Ovary (tissue), 7 donors: ENCODE measurements at regions not wholly inside any gene's neighbourhood (a gene's known extent, or its start where the extent isn't known, plus 50 kb on each side); places are given as distances from the start of the nearest gene placed in this dataset.
"Not testable (repeated sequence)": the region's sequence is repeated elsewhere in the genome, so short reads cannot be mapped to it uniquely, and the experiment has no call there.

Source experiments
- DNase-seq, 5 donors: peaks; one replicate each; pipeline ENCODE4 v3.0.0-alpha.2; 2019 to 2020
- H3K27ac ChIP-seq, 2 donors: fragments of 200-600 bp; one replicate each; pipeline versions ENCODE4 v1.5.1 to v1.8.0; 2019 to 2022
- H3K27me3 ChIP-seq: fragments of 200-600 bp; one replicate; pipeline ENCODE4 v1.8.0; 2022
- H3K36me3 ChIP-seq: fragments of 200-600 bp; sonication (generic); one replicate; pipeline ENCODE4 v1.5.1; 2019
- H3K4me1 ChIP-seq: one replicate; pipeline ENCODE4 v1.8.1; 2013; ENCODE audit warnings: mild to moderate bottlenecking, moderate library complexity; ENCODE audit not compliant: insufficient read depth
- H3K4me3 ChIP-seq: fragments of 200-600 bp; sonication (generic); one replicate; pipeline ENCODE4 v1.5.1; 2017
- H3K9me3 ChIP-seq, 2 donors: fragments of 200-600 bp in 1 of 2; sonication (generic) in 1 of 2; one replicate each; pipeline versions ENCODE4 v1.5.1 to v1.8.1; 2013 to 2019; ENCODE audit warnings: mild to moderate bottlenecking in 1 of 2, moderate library complexity in 1 of 2
- WGBS, 3 donors: extraction: QIAGEN DNeasy Blood & Tissue Kit in 1 of 3; methylation state at CpG; one replicate each; pipeline versions ENCODE4 v1.1.5 to v1.1.7; 2013 to 2017; 5-methylcytosine and 5-hydroxymethylcytosine counted together
- intact Hi-C, 4 donors: fragments of 100-400 bp; cut with DNase I; formaldehyde crosslinking; loops; one replicate each; pipeline versions ENCODE4 v1.11.0 to v1.15.1; 2022 to 2023
- donor health status: DM: no; HTN: no; CAD: no; lungs with moderate emphysema.
- donor health status: DM: no; HTN: no; CAD: no.
- donor health status: Bipolar disorder and iron deficiency.
- donor health status: DM: no; HTN: no; CAD: no.
- donor health status: DM: yes; HTN: yes; CAD: no.

DNA sequence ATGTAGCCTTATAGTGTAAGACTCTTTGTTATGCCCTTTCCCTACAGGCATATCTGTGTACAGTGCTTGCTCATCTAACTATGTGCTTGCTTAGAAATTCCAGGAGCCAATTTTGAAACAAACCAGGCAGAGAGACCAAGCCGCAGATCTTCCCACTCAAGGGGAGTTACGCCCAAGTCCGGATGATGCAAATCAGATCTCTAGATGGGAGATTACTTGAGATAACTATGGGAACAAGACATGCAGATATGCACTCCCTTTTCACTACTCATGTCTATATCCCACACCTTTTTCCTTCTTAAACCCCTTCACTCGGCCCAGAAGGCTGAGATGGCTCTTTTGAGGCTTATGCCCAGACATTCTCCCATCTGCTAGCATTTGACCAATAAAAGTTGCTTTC is 179.7 kb upstream of the ZNF658 start:
- intact Hi-C loops, result not testable (repeated sequence)
- no CpG with 5 or more reads among the region's 4 CpGs for WGBS, 3 donors

DNA sequence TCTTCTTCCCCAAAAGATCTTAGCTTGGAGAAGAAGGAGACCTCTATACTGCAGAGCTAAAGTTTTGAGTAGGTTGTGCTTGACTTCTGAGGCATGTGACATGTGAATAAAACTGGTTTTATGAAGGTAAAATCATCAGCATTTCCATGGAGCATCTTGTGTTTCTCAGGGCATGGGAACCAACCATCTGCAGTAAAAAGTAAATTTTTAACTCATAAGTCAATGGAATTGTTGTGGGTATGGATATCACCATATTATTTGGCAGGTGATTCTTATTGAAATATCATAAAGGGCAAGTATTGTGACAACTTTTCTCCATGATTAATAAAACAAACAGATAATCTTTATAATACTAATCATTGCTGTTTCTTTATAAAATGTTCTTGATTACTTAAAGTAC is 173.0 kb upstream of the ZNF658 start:
- H3K9me3 ChIP-seq, H3K4me3 ChIP-seq, intact Hi-C loops, DNase-seq, H3K27ac ChIP-seq, H3K27me3 ChIP-seq, H3K4me1 ChIP-seq, H3K36me3 ChIP-seq: not testable (repeated sequence)

More for the DNA sequence above, 179.7 kb upstream of the ZNF658 start:
- DNase-seq, H3K27ac ChIP-seq, H3K27me3 ChIP-seq, H3K36me3 ChIP-seq, H3K4me3 ChIP-seq, H3K4me1 ChIP-seq, H3K9me3 ChIP-seq: not testable (repeated sequence)

DNA sequence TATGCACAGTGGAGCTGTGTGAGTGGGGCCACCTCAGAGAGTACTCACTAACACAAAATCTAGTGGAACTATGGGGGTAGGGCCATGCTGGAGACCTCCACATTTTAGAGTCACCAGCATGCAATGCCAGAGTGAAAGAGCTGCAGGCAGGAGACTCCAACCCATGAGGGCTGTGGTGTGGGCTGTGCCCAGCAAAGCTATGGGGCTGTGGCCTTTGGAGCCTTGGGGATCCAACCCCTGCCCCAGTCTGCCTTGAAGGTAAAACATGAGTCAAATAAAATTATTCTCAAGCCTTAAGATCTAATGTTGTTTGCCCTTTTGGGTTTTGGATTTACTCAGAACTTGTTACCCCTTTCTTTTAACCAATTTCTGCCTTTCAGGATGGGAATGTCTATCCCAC is 163.8 kb upstream of the ZNF658 start:
- H3K36me3 ChIP-seq, H3K27me3 ChIP-seq, H3K4me1 ChIP-seq, H3K4me3 ChIP-seq, H3K27ac ChIP-seq, H3K9me3 ChIP-seq, intact Hi-C loops: not testable (repeated sequence)
- DNase-seq, result peak in 1 of 5 donors; percentile 4

DNA sequence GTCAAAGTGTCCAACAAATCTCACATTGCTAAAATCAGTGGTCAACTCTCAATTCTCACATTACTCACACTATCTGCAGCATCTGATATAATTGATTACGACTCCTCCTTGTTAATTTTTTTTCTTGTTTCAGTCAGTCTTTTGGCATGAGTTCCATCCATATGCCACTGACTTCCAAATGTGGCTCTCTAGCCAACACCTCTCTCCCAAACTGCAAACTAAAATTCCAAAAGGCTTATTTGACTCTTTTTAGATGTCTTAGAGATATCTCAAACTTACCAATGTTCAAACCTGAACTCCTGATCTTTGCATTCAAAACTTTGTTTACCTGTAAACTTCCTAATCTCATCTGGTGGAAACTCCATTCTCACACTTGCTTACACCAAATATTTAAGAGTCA is 162.1 kb upstream of the ZNF658 start:
- H3K27ac ChIP-seq, H3K4me1 ChIP-seq, DNase-seq, H3K9me3 ChIP-seq, H3K4me3 ChIP-seq, intact Hi-C loops, H3K36me3 ChIP-seq, H3K27me3 ChIP-seq: not testable (repeated sequence)
- WGBS, 3 donors, result 79 to 93% (median 87%) methylated on average over 1 of the region's 1 CpG

DNA sequence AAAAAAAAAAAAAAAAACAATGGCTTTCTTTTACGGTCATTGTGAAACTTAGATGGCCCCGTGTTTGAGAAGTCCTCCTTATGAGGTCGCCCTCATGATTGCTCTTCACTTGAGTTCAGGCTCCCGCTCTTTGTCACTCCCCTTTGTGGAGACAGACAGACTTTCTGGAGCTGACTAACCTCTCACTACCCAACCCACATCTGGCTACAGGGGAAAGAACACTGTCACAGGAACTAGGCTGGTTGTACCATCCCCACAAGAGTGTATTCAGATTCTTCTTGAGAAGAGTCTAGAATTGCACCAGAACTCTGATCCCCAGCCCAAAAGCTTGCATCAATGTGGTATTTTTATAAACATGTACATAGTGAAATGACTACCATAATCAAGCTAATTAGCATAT is 160.4 kb upstream of the ZNF658 start:
- H3K4me3 ChIP-seq, H3K9me3 ChIP-seq, H3K36me3 ChIP-seq, DNase-seq, H3K27ac ChIP-seq, H3K4me1 ChIP-seq, intact Hi-C loops, H3K27me3 ChIP-seq: not testable (repeated sequence)
- 80% methylated on average over 1 of the region's 4 CpGs; no CpG with 5 or more reads in 2 of the 3 donors for WGBS, 3 donors

DNA sequence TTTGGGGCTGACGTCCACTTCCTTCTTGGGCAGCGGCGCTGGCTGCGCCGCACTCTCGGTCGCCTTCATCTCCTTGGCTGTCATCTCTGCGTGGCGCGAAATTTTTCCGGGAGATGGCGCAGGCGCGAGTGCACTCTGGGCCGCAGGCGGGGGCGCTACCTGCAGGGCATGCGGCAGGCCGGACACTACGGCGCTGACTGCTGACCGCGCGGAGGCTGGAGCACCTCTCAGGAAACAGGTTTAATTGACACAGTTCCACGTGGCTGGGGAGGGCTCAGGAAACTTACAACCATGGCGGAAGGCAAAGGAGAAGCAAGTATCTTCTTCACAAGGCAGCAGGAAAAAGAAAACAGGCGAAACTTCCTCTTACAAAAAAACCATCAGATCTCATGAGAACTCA is 154.7 kb upstream of the ZNF658 start:
- H3K9me3 ChIP-seq, H3K27ac ChIP-seq, H3K27me3 ChIP-seq, H3K4me3 ChIP-seq, H3K4me1 ChIP-seq, H3K36me3 ChIP-seq, DNase-seq, intact Hi-C loops: not testable (repeated sequence)
- 87 to 98% (median 88%) methylated on average over 9 to 14 of the region's 27 CpGs for WGBS, 3 donors

DNA sequence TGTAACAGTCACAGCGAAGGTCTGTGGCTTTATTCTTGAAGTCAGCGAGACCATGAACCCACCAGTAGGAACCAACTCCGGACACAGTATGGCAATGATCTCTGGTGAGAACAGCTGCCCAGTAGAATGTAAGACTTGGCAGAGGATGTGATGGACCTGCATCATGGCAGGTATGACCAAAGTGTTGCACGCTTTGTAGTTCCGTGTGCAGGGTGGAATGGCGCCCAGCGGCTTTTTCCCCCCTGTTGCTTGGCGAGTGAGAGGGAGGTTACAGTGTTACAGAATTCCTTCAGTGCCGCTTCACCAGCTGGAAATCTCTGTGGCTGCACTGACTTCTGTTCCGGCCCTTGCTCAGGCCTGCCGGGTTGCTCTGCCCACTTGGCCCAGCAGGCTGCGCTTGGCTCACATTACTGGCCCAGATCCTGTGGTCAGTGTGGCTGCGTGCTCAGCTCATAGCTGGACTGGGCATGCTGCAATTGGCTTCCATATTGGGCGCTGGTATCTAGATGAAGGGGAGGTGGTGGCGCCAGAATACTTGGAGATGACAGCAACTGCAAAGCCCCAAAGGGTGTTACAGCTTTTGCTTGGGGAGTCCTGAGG is 148.1 kb upstream of the ZNF658 start:
- H3K4me1 ChIP-seq, H3K36me3 ChIP-seq, DNase-seq, H3K4me3 ChIP-seq, intact Hi-C loops, H3K27ac ChIP-seq, H3K27me3 ChIP-seq, H3K9me3 ChIP-seq: not testable (repeated sequence)
- 88 to 91% (median 90%) methylated on average over 5 to 9 of the region's 15 CpGs for WGBS, 3 donors

DNA sequence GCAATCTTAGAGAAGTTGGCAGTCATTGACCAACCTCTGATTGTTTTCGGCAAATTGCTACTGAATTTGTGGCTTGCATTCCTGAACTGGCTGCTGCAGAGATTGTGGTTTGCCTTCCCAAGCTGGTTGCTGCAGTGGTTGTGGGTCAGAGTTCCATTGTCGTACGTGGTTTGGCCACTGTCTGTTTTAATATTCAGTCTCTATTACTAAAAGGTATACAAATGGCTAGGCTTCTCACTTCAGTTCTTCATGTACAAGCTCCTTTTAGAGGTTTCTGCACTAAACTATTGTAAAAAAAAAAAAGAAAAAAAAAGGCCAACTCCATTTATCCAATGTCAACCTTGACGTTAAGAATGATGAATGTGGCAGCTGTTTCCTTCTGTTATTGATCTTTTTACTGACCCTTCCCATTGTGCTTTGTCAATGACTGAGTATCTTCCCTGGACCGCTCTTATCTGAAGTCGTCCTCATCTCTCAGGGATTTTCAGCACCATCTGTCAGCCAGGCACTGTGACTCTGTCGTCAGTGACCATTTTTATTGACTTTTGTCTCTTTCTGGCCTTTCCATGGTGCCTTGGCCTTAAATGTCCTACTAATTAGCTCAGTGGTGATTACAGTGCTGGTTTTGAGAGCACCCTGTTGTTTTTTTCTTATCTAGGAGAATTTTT is 140.6 kb upstream of the ZNF658 start:
- H3K9me3 ChIP-seq, DNase-seq, H3K4me3 ChIP-seq, H3K27me3 ChIP-seq, H3K36me3 ChIP-seq, H3K27ac ChIP-seq, H3K4me1 ChIP-seq, intact Hi-C loops: not testable (repeated sequence)
- 28% methylated on average over 3 of the region's 7 CpGs; no CpG with 5 or more reads in 2 of the 3 donors for WGBS, 3 donors

DNA sequence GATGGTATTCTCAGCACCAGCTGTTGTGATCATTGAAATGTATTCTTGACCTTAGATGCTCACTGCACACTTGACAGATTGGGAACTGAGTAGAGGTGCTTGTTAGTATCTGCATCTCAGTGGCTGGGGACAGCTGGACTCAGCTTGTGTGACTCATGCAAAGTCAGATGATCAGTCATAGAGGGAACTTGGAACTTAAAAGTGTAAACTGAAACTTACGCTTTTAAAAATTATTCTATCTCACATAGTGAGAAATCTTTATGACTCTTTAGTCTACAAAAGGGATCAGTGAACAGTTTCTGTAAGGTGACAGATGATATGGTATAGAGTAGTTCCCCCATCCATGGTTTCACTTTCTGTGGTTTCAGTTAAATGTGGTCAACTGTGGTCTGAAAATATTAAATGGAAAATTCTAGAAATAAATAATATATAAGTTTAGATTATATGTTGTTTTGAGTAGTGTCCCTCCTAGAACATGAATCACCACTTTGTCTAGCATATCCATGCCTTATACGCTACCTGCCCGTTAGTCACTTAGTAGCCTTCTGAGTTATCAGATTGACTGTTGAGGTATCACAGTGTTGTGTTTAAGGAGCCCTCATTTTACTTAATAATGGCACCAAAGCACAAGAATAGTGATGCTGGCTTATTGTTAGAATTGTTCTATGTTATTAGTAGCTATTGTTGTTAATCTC is 135.6 kb upstream of the ZNF658 start:
- H3K27ac ChIP-seq, H3K4me3 ChIP-seq, H3K36me3 ChIP-seq, H3K4me1 ChIP-seq, H3K9me3 ChIP-seq, DNase-seq, H3K27me3 ChIP-seq, intact Hi-C loops: not testable (repeated sequence)
- no CpG with 5 or more reads among the region's 3 CpGs for whole genome bisulfite sequencing, 3 donors

DNA sequence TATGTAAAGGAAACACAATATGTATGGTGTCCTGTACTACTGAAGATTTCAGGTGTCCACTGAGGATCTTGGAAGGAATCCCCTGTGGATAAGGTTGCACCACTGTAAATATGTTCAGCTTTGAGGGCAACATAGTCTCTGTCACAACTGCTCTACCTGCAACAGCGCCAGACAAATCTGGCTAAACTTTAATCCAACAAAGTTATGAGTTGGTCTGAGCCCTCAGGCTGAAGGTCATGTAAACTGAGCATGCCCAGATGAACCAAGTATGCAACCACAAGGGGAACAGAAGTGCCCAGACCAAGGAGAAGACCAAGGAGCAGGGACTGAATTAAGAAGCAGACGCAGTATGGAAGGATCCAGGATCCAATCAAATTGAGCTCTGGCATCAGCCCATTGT is 135.0 kb upstream of the ZNF658 start:
- H3K4me3 ChIP-seq, H3K4me1 ChIP-seq, H3K27ac ChIP-seq, H3K36me3 ChIP-seq, DNase-seq, H3K9me3 ChIP-seq, intact Hi-C loops, H3K27me3 ChIP-seq: not testable (repeated sequence)
- WGBS, 3 donors, result 100% methylated on average over 1 of the region's 2 CpGs; no CpG with 5 or more reads in 2 of the 3 donors

DNA sequence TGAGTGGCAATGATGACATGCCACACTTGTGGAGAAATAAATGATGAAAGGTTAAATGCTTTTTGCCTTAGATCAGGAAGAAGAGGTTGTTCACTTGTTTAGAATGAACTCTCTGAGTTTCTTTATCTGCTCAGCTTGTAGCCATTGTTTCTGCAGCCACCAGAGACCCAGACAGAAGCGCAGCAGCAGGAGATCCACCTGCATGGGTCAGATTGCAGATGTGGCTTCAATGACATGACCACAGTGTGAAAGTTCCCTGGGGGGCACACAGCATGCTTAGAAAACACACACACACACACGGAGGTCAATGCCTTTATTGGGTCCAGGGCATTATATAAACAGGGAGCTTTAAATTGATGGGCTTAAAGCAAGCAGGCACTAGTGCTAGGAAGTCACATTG is 129.0 kb upstream of the ZNF658 start:
- H3K27me3 ChIP-seq, DNase-seq, H3K4me1 ChIP-seq, intact Hi-C loops, H3K4me3 ChIP-seq, H3K36me3 ChIP-seq, H3K9me3 ChIP-seq, H3K27ac ChIP-seq: not testable (repeated sequence)
- 2% methylated on average over 1 of the region's 2 CpGs; no CpG with 5 or more reads in 2 of the 3 donors for WGBS, 3 donors

DNA sequence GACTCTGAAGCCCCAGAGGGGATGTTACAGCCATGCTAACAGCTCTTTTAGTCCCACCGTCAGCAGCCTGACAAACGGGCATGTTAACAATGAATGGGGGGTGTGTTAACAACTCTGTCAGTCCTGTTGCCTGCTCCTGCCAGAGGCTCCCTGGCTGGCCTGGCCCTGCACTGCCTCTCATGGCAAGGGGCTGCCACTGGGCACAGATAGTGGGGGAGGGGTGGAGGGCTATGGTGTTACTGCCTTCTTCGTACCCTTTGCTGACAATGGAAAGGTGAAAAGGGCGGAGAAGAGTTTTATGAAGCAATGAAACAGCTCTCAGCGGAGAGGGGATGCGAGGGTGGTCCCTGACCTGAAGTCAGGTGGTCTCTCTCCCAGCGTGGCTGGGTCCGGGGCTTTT is 125.9 kb upstream of the ZNF658 start:
- DNase-seq, intact Hi-C loops, H3K36me3 ChIP-seq, H3K4me1 ChIP-seq, H3K27ac ChIP-seq, H3K4me3 ChIP-seq, H3K9me3 ChIP-seq, H3K27me3 ChIP-seq: not testable (repeated sequence)
- 74 to 88% (median 88%) methylated on average over 6 to 7 of the region's 8 CpGs for WGBS, 3 donors
